Kidney epithelial cell (primary cell): ENCODE measurements at regions not wholly inside any gene's neighbourhood (a gene's known extent, or its start where the extent isn't known, plus 50 kb on each side); places are given as distances from the start of the nearest gene placed in this dataset.

ENCODE experiments used
- DNase-seq: peaks from one replicate; pipeline ENCODE4 v3.0.0-alpha.2; 2010; ENCODE audit warnings: low read depth
- H3K27me3 ChIP-seq: 2 replicates; pipeline ENCODE4 v1.6.0; 2011; ENCODE audit warnings: low read length; ENCODE audit not compliant: control insufficient read depth, insufficient read depth
- H3K36me3 ChIP-seq: 2 replicates; pipeline ENCODE4 v1.5.1; 2011; ENCODE audit warnings: low read length; ENCODE audit not compliant: control insufficient read depth, insufficient read depth
- H3K4me3 ChIP-seq: 2 replicates; pipeline ENCODE4 v1.5.1; 2011; ENCODE audit warnings: low read depth, mild to moderate bottlenecking, control low read depth, low read length
- TF ChIP-seq, protein P1 (sequence below): IDR thresholded peaks from 2 replicates; pipeline ENCODE4 v1.5.1; 2011; ENCODE audit warnings: mild to moderate bottlenecking, moderate library complexity, low read length, control low read depth, inconsistent platforms; ENCODE audit not compliant: insufficient read depth, poor library complexity, severe bottlenecking

- no peaks in the 10 kb centered on the region for H3K27me3 ChIP-seq
- H3K4me3 ChIP-seq: no peak overlapping the region
- DNase-seq: no peak
- H3K36me3 ChIP-seq: no peaks in the 10 kb centered on the region
- TF ChIP-seq, protein P1, sequence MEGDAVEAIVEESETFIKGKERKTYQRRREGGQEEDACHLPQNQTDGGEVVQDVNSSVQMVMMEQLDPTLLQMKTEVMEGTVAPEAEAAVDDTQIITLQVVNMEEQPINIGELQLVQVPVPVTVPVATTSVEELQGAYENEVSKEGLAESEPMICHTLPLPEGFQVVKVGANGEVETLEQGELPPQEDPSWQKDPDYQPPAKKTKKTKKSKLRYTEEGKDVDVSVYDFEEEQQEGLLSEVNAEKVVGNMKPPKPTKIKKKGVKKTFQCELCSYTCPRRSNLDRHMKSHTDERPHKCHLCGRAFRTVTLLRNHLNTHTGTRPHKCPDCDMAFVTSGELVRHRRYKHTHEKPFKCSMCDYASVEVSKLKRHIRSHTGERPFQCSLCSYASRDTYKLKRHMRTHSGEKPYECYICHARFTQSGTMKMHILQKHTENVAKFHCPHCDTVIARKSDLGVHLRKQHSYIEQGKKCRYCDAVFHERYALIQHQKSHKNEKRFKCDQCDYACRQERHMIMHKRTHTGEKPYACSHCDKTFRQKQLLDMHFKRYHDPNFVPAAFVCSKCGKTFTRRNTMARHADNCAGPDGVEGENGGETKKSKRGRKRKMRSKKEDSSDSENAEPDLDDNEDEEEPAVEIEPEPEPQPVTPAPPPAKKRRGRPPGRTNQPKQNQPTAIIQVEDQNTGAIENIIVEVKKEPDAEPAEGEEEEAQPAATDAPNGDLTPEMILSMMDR: no peak
Observed at GRCh38 chr2:200091126-200091525, 135.7 kb downstream of the MAIP1 start.

- H3K36me3 ChIP-seq: no peaks in the 10 kb centered on the region
- DNase-seq: no peak
- H3K27me3 ChIP-seq: no peaks in the 10 kb centered on the region
- TF ChIP-seq, protein P1: no peak
- H3K4me3 ChIP-seq: no peak overlapping the region
Observed at GRCh38 chr2:200092235-200092634, 136.9 kb downstream of the MAIP1 start.

- TF ChIP-seq, protein P1: no peak
- Histone ChIP-seq H3K27me3 (no peaks in the 10 kb centered on the region), H3K4me3 (no peak overlapping the region), H3K36me3 (no peaks in the 10 kb centered on the region)
- no peak for DNase-seq
Observed at GRCh38 chr2:200095436-200095835, 140.1 kb downstream of the MAIP1 start.

DNA sequence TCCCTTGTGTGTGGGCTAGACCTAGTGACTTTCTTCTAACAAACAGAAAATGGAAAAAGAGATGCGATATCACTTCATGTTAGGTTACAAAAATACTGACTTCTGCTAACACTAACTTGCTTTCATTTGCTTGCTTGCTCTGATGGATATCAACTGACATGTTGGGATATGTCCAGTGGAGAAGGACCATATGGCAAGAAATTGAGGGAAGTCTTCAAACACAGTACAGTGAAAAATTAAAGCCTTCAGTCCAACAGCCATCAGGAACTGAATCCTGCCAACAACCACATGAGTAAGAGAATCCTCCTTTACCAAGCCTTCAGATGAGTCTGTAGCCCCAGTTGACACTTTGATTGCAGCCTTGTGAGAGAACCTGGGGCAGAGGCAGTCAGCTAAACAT lies 143.9 kb downstream of the MAIP1 start:
- TF ChIP-seq, protein P1: no peak
- no peaks in the 10 kb centered on the region for H3K27me3 ChIP-seq
- DNase-seq: no peak
- H3K4me3 ChIP-seq: no peak overlapping the region
- H3K36me3 ChIP-seq: no peaks in the 10 kb centered on the region

DNA sequence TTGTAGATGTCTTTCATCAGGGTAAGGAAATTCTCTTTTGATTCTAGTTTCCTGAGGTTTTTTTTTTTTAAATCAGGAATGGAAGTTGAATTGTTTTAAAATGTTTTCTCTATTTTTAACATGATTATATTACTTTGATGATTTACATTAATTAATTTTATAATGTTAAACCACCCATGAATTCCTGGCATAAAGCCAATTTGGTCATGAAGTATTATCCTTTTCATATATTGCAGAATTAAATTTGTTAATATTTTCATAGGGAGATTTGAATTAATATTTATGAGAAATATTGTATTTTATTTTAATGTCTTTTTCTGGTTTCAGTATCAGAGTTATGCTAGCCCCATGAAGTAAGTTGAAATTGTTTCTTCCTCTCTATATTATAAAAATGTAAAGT lies 144.6 kb downstream of the MAIP1 start:
- Histone ChIP-seq H3K4me3 (no peak overlapping the region), H3K36me3 (no peaks in the 10 kb centered on the region), H3K27me3 (no peaks in the 10 kb centered on the region)
- DNase-seq: no peak
- TF ChIP-seq, protein P1: no peak

GRCh38 chr2:200101922-200102321 lies 146.5 kb downstream of the MAIP1 start:
- TF ChIP-seq, protein P1: no peak

More at GRCh38 chr2:200101922-200102321, 146.5 kb downstream of the MAIP1 start:
- Histone ChIP-seq H3K4me3 (no peak overlapping the region), H3K36me3 (no peaks in the 10 kb centered on the region), H3K27me3 (no peaks in the 10 kb centered on the region)
- no peak for DNase-seq
